Subcutaneous abdominal adipose tissue (tissue), 5 donors: ENCODE measurements at regions not wholly inside any gene's neighbourhood (a gene's known extent, or its start where the extent isn't known, plus 50 kb on each side); places are given as distances from the start of the nearest gene placed in this dataset.

Experiments
- H3K27ac ChIP-seq: one replicate; pipeline ENCODE4 v1.7.0; 2013; ENCODE audit warnings: low read depth, mild to moderate bottlenecking, inconsistent platforms, low read length, moderate library complexity
- H3K27me3 ChIP-seq, 5 donors: one replicate each; pipeline ENCODE4 v1.7.0; 2013; ENCODE audit warnings: low read length in 5 of 5, inconsistent platforms in 1 of 5; ENCODE audit not compliant: control insufficient read depth in 5 of 5, insufficient read depth in 4 of 5
- H3K36me3 ChIP-seq, 5 donors: one replicate each; pipeline ENCODE4 v1.7.0; 2013; ENCODE audit warnings: low read length in 5 of 5; ENCODE audit not compliant: control insufficient read depth in 5 of 5, insufficient read depth in 5 of 5
- H3K4me1 ChIP-seq, 5 donors: one replicate each; pipeline ENCODE4 v1.7.0; 2013; ENCODE audit warnings: low read length in 5 of 5, mild to moderate bottlenecking in 3 of 5, moderate library complexity in 1 of 5; ENCODE audit not compliant: control insufficient read depth in 5 of 5, insufficient read depth in 5 of 5
- H3K4me3 ChIP-seq, 5 donors: one replicate each; pipeline ENCODE4 v1.7.0; 2013; ENCODE audit warnings: low read length in 5 of 5, low read depth in 1 of 5
- H3K9ac ChIP-seq, 5 donors: one replicate each; pipeline ENCODE4 v1.7.0; 2013; ENCODE audit warnings: low read length in 5 of 5, mild to moderate bottlenecking in 4 of 5, moderate library complexity in 3 of 5
- H3K9me3 ChIP-seq, 5 donors: one replicate each; pipeline ENCODE4 v1.7.0; 2013; ENCODE audit warnings: low read length in 5 of 5; ENCODE audit not compliant: control insufficient read depth in 5 of 5
- donor health status: healthy.
- donor health status: healthy.
- donor health status: healthy.
- donor health status: healthy.
- donor health status: healthy.

DNA sequence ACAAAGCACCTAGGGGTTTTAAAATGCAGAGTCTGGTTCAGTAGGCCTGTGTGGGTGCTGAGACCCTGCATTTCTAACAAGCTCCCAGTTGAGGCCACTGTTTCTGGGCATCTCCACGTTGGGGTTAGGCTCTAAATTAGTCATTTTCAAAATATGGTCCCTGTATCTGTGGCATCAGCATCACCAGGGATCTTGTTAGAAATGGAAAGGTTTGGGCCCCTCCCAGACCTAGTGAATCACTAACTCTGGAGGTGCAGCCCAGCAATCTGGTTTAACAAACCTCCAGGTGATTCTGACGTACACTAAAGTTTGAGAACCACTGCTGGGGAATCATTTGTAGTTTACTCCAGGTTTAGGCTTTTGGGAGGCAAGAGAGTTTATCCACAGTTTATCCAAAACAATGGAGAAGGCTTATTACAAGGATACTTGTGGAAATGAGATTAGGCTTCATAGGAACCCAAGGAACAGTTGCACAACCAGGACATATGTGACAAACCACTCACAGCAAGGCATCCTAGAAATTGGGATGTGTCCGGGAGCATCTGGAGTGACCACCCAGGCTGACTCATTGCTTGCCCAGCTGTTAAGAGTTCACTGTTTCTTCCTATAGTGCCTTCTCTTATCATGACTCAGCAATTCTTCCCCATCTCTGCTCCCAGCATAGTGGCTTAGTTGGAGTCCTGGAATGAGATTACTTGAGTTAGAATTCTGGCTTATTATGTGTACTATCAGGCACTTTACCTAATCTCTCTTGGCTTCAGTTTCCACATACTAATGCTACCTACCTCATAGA lies 71.6 kb upstream of the STXBP6 start:
- H3K4me3 ChIP-seq: no peak overlapping the region
- H3K27me3 ChIP-seq: peaks cover 0 to 2% (median 0%) of the 10 kb centered on the region in 5 donors
- no peak overlapping the region for H3K27ac ChIP-seq
- H3K9ac ChIP-seq: no peak overlapping the region
- H3K9me3 ChIP-seq: no peaks in the 10 kb centered on the region
- H3K36me3 ChIP-seq: no peaks in the 10 kb centered on the region
- no peaks in the 10 kb centered on the region for H3K4me1 ChIP-seq

DNA sequence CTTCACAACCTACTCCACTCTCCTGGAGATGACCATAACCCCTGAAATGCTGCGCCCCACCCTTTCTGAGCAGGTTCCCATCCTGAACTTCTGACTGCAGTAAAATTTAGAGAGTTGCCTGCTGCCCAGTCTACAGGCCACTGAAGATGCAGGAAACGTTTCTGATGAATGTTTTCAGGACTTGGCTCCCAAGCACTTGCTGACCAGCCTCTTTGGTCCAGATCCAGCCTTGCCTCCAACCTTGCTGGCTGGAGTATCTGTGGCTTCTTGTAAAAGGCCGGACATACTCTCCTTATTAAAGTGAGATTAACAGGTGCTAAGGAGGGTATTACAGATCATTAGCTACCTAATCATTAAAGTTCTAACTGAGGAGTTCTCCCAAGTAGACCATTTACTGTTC lies 70.3 kb upstream of the STXBP6 start:
- Histone ChIP-seq H3K4me1 (no peaks in the 10 kb centered on the region), H3K36me3 (no peaks in the 10 kb centered on the region), H3K9ac (no peak overlapping the region), H3K27me3 (no peaks in the 10 kb centered on the region), H3K9me3 (no peaks in the 10 kb centered on the region), H3K27ac (no peak overlapping the region), H3K4me3 (no peak overlapping the region)

DNA sequence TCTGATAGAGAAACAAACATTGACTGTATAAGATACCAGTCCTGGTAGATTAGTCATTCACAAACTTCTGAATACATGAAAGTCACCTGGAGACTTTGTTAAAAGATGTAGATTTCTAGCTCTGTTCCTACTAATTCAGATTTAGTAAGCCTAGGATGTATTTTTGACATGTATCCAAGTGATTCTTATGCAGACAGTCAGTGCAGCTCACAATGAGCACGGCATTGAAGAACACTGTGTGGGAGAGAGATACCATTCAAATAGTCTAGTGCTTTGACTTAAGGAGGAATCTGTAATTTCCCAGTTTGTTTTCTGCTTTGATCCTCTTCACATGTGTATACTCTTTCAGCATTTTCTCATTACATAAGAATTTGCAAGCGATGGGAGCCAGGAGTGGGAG lies 68.7 kb upstream of the STXBP6 start:
- H3K9ac ChIP-seq: no peak overlapping the region
- H3K4me1 ChIP-seq: no peaks in the 10 kb centered on the region
- H3K4me3 ChIP-seq: no peak overlapping the region
- no peaks in the 10 kb centered on the region for H3K9me3 ChIP-seq
- H3K36me3 ChIP-seq: no peaks in the 10 kb centered on the region
- H3K27ac ChIP-seq: no peak overlapping the region
- no peaks in the 10 kb centered on the region for H3K27me3 ChIP-seq

DNA sequence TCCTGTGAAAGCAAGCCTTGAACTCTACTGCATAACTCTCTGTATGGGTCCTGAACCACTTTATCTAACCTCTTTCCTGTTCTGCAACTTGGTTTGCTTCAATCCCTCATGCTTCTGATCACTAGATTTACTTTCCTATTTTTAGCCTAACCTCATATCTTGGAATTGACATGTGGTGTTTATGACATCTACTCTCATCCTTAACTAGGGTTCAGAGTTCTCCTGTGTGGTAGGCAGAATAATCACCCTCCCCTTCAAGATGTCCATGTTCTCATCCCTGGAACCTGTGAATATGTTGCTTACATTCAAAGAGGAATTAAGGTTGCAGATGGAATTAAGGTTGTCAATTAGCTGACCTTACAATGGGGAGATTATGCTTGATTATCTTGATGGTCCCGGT lies 67.4 kb upstream of the STXBP6 start:
- Histone ChIP-seq H3K27ac (no peak overlapping the region), H3K36me3 (no peaks in the 10 kb centered on the region), H3K4me3 (no peak overlapping the region), H3K9ac (no peak overlapping the region), H3K27me3 (no peaks in the 10 kb centered on the region), H3K9me3 (no peaks in the 10 kb centered on the region), H3K4me1 (no peaks in the 10 kb centered on the region)

DNA sequence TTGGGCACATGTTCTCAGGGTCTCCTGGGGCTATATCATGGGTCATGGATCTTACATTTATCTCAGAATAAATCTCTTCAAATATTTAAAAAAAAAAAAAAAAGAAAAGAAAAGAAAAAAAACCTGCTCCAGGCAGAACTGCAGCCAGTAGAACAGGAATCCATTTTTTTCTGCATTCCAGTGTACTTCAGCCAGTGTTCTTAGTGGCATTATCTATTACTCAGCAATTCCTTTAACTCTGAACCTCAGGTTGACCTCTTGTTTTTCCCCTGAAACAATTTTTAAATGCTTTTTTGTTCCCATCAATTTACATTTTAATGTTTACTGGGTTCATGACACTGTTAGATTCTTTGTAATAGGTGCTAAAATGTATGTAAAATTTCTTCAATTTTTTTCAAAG lies 66.7 kb upstream of the STXBP6 start:
- no peaks in the 10 kb centered on the region for H3K27me3 ChIP-seq
- H3K9ac ChIP-seq: no peak overlapping the region
- H3K9me3 ChIP-seq: no peaks in the 10 kb centered on the region
- H3K4me1 ChIP-seq: no peaks in the 10 kb centered on the region
- H3K4me3 ChIP-seq: no peak overlapping the region
- H3K36me3 ChIP-seq: no peaks in the 10 kb centered on the region
- H3K27ac ChIP-seq: no peak overlapping the region

DNA sequence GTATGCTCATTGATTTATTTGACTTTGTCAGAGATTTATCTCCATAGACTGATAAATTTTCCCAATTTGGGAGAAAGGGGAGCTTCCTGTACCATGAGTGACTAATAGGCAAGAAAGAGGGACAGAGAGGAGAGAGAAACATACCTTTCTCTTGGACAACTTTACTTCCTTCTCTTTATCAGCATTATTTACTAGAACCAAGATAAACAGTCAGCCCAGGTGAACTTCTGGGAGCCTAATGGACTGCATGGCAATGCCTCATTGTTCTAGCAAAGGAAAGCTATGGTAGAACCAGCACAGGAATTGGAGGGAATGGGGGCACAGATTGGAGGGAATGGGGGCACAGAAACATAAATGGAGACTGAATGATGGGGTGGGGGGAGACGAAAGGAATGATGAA lies 63.4 kb upstream of the STXBP6 start:
- Histone ChIP-seq H3K4me1 (no peaks in the 10 kb centered on the region), H3K27ac (no peak overlapping the region), H3K9ac (no peak overlapping the region), H3K27me3 (no peaks in the 10 kb centered on the region), H3K4me3 (no peak overlapping the region), H3K36me3 (no peaks in the 10 kb centered on the region), H3K9me3 (no peaks in the 10 kb centered on the region)

DNA sequence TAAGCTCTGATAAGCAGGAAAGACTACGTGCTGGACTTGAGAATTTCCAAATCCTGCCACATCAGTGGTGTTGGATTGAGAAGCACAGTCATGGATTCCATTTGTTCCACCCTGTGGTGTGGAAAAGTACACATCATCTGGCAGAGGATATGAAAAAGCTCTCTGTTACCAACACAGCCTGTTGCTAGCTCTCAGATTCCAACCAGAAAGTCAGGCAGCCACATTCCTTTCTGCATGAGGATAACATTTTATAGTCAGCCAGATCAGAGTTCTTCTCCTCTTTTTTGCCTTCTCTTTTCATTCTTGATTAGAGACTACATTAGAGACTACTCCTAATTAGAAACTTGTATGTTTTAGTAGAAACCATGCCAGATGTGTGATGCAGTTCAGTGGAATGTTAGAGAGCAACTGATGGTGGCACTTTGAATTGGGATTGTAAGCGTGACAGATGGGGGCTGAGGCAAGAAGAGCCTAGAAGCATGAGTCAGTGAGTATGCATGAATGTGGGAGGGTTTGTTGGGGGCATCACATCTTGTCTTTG lies 61.2 kb upstream of the STXBP6 start:
- H3K27ac ChIP-seq: no peak overlapping the region
- no peak overlapping the region for H3K4me3 ChIP-seq
- no peak overlapping the region for H3K9ac ChIP-seq
- no peaks in the 10 kb centered on the region for H3K36me3 ChIP-seq
- H3K4me1 ChIP-seq: no peaks in the 10 kb centered on the region
- H3K9me3 ChIP-seq: no peaks in the 10 kb centered on the region
- no peaks in the 10 kb centered on the region for H3K27me3 ChIP-seq

DNA sequence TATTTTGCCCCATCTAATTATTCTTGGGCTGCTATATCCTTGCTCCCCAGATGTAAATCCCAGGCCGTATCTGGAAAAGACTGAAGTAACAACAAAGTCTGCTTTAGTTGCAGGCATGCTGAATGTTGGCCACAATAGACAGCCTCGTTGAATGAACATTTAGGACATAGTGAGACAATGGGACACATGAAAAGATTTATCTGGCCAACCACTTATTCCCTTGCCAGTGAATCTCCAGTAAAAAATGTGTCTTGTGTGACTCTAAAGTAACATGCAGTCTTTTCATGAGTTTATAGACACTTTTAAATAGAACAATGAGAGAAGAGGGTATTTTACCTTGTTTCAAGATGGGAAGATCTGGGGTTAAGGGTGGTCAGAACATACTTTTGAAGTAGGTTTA lies 60.2 kb upstream of the STXBP6 start:
- Histone ChIP-seq H3K36me3 (no peaks in the 10 kb centered on the region), H3K9ac (no peak overlapping the region), H3K9me3 (no peaks in the 10 kb centered on the region), H3K27me3 (no peaks in the 10 kb centered on the region), H3K4me1 (no peaks in the 10 kb centered on the region), H3K4me3 (no peak overlapping the region), H3K27ac (no peak overlapping the region)

DNA sequence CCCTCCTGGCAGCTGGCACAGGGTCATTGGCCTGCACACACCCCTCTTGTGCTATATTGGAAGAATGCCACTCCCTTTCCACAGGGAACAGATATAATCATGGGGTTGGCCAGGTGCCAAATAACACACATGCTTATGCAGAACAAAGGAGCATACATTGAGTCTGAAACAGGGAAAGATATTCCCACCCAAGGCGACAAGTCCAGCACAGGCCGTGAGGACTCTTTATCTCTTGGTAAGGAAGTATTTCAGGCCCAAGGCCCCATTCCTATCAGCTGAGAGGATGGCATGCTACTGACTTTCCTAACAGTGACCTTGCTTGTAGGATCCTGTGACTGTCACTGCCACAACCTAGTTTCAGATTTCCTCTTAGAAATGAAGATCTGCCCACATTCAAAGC lies 59.0 kb upstream of the STXBP6 start:
- H3K27ac ChIP-seq: no peak overlapping the region
- H3K36me3 ChIP-seq: no peaks in the 10 kb centered on the region
- H3K4me1 ChIP-seq: no peaks in the 10 kb centered on the region
- no peaks in the 10 kb centered on the region for H3K27me3 ChIP-seq
- no peak overlapping the region for H3K4me3 ChIP-seq
- no peak overlapping the region for H3K9ac ChIP-seq
- no peaks in the 10 kb centered on the region for H3K9me3 ChIP-seq

DNA sequence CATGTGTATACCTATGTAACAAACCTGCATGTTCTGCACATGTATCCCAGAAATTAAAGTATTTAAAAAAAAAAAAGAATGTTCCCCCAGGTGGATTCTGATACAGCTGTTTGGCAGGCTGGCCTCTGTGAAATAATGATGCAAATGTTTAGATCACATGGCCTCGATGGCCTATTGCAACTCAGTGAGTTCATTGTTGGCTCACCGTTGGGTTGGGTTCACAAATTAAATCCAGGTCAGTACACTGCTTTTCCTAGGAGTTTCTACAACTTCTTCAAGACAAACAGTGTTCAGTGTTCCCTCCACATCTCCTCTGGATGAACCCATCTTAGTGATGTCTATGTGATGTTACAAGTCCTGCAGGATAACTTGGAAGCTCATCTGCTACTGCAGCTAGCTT lies 58.3 kb upstream of the STXBP6 start:
- no peaks in the 10 kb centered on the region for H3K4me1 ChIP-seq
- H3K36me3 ChIP-seq: no peaks in the 10 kb centered on the region
- H3K4me3 ChIP-seq: no peak overlapping the region
- H3K9ac ChIP-seq: no peak overlapping the region
- H3K9me3 ChIP-seq: no peaks in the 10 kb centered on the region
- H3K27ac ChIP-seq: no peak overlapping the region
- H3K27me3 ChIP-seq: no peaks in the 10 kb centered on the region
